ENCODE measurements at regions not wholly inside any gene's neighbourhood (a gene's known extent, or its start where the extent isn't known, plus 50 kb on each side); places are given as distances from the start of the nearest gene placed in this dataset.

GRCh38 chrX:149371986-149372385 is 133.1 kb downstream of the IDS start:
- no peak for TF ChIP-seq CTCF (IDR thresholded peaks at IDR 0.05)
- Histone ChIP-seq H3K4me3 (no peak overlapping the region), H3K27me3 (replicated peaks; ENCODE audit: insufficient read depth) (no peaks in the 10 kb centered on the region), H3K4me1 (ENCODE audit: control insufficient read depth in 1 of 2, low read depth in 2 of 2) (no peaks in the 10 kb centered on the region), H3K36me3 (no peaks in the 10 kb centered on the region), H3K27ac (no peak overlapping the region), H3K9me3 (no peaks in the 10 kb centered on the region)
- ATAC-seq (ENCODE audit: insufficient number of reproducible peaks, low FRiP score, low read depth): no peak
- no peak for DNase-seq (ENCODE audit: low spot score)

- Histone ChIP-seq H3K4me3 (no peak overlapping the region), H3K4me1 (ENCODE audit: control insufficient read depth in 1 of 2, low read depth in 2 of 2) (no peaks in the 10 kb centered on the region), H3K27ac (no peak overlapping the region), H3K27me3 (replicated peaks; ENCODE audit: insufficient read depth) (no peaks in the 10 kb centered on the region), H3K9me3 (no peaks in the 10 kb centered on the region), H3K36me3 (no peaks in the 10 kb centered on the region)
- ATAC-seq (ENCODE audit: insufficient number of reproducible peaks, low FRiP score, low read depth) (no peak), DNase-seq (ENCODE audit: low spot score) (no peak)
- no peak for TF ChIP-seq CTCF (IDR thresholded peaks at IDR 0.05)
Observed at GRCh38 chrX:149370097-149370496, 135.0 kb downstream of the IDS start.

GRCh38 chrX:149365552-149365951 is 139.6 kb downstream of the IDS start:
- Histone ChIP-seq H3K9me3 (no peaks in the 10 kb centered on the region), H3K4me1 (ENCODE audit: control insufficient read depth in 1 of 2, low read depth in 2 of 2) (no peaks in the 10 kb centered on the region), H3K27me3 (replicated peaks; ENCODE audit: insufficient read depth) (no peaks in the 10 kb centered on the region), H3K4me3 (no peak overlapping the region), H3K36me3 (no peaks in the 10 kb centered on the region), H3K27ac (no peak overlapping the region)
- ATAC-seq (ENCODE audit: insufficient number of reproducible peaks, low FRiP score, low read depth) (no peak), DNase-seq (ENCODE audit: low spot score) (no peak)
- no peak for TF ChIP-seq CTCF (IDR thresholded peaks at IDR 0.05)

- no peak for TF ChIP-seq CTCF (IDR thresholded peaks at IDR 0.05)
Observed at GRCh38 chrX:149365061-149365460, 140.0 kb downstream of the IDS start.

GRCh38 chrX:149363965-149364364 is 141.1 kb downstream of the IDS start:
- no peak for TF ChIP-seq CTCF (IDR thresholded peaks at IDR 0.05)
- H3K9me3 ChIP-seq: no peaks in the 10 kb centered on the region
- no peak overlapping the region for H3K27ac ChIP-seq
- no peaks in the 10 kb centered on the region for H3K4me1 ChIP-seq (ENCODE audit: control insufficient read depth in 1 of 2, low read depth in 2 of 2)
- ATAC-seq (ENCODE audit: insufficient number of reproducible peaks, low FRiP score, low read depth) (no peak), DNase-seq (ENCODE audit: low spot score) (no peak)
- H3K4me3 ChIP-seq: no peak overlapping the region
- H3K36me3 ChIP-seq: no peaks in the 10 kb centered on the region
- H3K27me3 ChIP-seq (replicated peaks; ENCODE audit: insufficient read depth): no peaks in the 10 kb centered on the region

More at GRCh38 chrX:149365061-149365460, 140.0 kb downstream of the IDS start:
- Histone ChIP-seq H3K36me3 (no peaks in the 10 kb centered on the region), H3K9me3 (no peaks in the 10 kb centered on the region), H3K4me3 (no peak overlapping the region), H3K27ac (no peak overlapping the region), H3K4me1 (ENCODE audit: control insufficient read depth in 1 of 2, low read depth in 2 of 2) (no peaks in the 10 kb centered on the region), H3K27me3 (replicated peaks; ENCODE audit: insufficient read depth) (no peaks in the 10 kb centered on the region)
- ATAC-seq (ENCODE audit: insufficient number of reproducible peaks, low FRiP score, low read depth): no peak
- no peak for DNase-seq (ENCODE audit: low spot score)

Data from thoracic aorta (tissue), 2 donors.